CD4-positive, alpha-beta T cell treated with Interleukin-4 for 4 hours (primary cell): ENCODE measurements at regions not wholly inside any gene's neighbourhood (a gene's known extent, or its start where the extent isn't known, plus 50 kb on each side); places are given as distances from the start of the nearest gene placed in this dataset.

Experiments
- DNase-seq: peaks from one replicate; pipeline ENCODE4 v3.0.0-alpha.2; 2020

DNA sequence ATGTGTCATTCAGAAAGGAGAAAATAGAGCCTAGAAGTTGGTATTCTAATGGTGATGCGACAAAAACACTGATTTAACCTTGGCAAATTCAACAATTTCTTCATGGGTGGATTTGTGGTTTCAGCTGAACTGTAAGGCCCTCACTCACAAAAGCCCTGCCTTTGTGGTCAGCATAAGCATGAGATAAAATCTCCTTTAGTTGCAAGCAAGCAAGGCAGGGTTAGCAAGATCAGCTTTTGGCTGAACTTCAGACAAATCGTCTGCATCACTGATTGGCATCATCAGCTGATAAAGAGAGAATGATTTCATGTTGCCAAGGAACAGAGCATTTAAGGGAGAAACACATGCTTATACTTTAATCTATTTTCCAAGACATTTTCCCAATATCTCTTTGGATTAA, 2582.2 kb downstream of the PCDH7 start:
- no peak for DNase-seq

DNA sequence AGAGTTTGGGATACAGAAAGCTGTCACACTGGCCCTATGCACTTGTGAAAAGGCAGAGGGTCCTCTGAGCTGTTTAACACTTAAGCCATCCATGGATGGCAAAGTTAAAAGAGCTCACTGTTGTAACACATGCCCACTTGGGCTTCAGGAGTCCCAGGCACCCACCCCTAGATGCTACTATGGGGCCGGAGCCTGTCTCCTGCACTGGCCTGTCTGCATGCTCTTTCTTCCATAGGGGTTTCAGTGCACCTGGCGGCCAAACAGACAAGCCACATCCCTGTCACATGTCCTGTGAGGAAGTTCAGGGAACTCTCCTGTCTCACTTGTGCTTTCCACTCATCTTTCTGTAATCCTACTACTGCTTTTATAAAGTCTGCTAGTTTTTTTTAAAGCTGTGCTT, 2586.0 kb downstream of the PCDH7 start:
- DNase-seq, result no peak

DNA sequence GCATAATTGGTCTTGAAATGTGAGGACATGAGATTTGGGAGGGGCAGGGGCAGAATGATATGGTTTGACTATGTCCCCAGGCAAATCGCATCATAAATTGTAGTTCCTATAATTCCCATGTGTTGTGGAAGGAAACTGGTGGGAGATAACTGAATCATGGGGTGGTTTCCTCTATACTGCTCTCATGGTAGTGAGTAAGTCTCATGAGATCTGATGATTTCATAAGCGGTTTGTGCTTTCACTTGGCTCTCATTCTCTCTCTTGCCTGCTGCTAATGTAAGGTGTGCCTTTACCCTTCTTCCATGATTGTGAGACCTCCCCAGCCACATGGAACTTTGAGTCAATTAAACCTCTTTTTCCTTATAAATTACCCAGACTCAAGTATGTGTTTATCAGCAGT, 2595.9 kb downstream of the PCDH7 start:
- no peak for DNase-seq

DNA sequence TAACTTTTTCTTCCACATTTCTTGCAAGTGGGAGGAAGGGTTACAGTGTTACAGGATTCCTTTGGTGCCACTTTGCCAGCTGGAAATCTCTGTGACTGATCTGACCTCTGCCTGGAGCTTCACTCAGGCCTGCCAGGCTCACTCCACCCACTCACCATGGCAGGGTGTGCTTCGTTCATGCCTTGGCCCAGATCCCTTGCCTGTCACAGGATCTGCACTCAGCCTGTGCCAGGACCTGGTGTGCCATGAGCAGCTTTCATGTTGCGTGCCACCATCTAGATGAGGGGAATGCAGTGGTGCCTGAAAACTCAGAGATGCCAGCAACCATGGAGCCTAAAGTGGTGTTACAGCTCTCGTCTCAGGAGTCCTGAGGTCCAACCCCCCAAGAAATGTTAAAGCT, 2596.4 kb downstream of the PCDH7 start:
- DNase-seq, result no peak

DNA sequence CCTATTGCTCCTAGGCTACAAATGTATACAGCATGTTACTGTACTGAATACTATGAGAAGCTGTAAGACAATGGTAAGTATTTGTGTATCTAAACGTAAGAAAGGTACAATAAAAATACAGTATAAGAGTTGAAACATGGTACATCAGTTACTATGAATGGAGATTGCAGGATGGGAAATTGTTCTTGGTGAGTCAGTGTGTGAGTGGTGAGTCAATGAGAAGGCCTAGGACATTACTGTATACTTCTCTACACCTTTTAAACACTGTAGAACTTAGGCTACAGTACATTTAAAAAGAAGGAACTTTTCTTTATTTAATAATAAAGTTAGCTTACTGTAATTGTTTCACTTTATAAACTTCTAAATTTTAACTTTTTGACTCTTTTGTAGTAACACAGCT, 2603.2 kb downstream of the PCDH7 start:
- DNase-seq, result no peak

DNA sequence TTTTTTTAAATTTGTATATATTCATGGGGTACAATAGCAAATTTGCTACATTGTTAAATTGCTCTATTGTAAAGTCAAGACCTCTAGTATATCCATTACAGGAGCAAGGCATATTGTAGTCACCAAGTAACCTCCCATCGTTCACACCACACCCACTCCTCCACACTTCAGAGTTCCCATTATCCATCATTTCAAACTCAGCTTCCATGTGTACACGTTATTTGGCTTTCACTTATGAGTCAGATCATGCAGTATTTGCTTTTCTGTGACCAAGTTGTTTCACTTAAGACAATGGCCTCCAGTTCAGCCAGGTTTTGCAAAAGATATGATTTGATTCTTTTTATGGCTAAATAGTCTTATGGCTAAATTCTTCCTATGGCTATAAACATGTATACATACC, 2614.2 kb downstream of the PCDH7 start:
- DNase-seq, result no peak

DNA sequence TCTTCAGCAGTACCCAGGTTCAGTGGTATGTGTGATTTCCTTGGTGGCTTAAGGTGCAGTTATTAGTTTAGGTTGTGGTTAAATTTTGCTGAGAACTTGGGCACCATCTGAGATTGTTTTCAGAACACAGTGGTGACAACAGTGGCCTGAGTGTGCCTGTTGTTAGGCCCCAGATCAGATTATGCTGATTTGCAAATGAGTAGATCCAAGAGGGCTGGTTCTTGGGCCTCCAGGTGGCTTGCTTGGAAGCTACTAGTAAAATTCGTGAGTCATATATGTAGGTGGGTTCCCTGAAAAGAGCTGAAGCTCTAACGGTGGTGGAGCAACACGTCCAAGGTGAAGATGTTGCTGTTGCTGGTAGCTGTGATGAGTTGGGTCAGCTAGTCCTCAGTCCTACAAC, 2619.6 kb downstream of the PCDH7 start:
- no peak for DNase-seq

DNA sequence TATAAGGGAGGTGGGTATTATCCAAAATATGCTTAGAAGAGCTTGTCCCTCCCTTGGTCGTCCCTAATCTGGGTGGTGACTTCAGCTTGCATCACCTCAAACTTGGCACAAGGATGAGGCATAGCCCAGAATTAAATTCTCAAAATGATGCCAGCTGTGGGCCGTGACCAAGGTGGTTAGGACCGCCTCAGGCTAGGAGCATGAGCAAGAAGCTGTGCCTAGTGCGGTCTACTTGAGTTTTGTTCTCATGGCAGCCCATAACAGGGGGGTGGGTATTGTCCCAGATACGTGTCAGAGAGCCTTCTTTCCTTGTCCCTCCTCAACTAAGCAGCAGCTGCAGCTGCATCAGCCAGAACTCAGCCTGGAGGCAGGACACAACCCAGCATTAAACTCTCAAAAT, 2620.0 kb downstream of the PCDH7 start:
- no peak for DNase-seq

DNA sequence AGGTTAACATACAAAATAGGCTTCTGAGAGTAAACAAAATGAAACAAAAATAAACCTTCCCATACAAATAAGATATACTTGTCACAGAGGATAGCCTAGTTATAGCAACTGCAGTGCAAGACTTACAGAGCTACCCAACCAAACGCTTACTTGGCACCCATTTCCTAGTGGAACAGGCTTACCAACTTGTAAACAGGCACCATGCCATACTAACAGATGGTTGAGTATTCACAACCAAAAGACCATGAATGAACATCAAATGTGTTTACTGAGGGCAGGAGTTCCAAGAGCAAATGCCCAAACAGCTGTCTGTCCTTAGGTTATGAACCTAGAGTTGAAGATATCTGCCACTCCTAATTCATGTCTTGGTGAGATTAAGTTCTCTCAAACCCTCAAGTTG, 2629.2 kb downstream of the PCDH7 start:
- no peak for DNase-seq

DNA sequence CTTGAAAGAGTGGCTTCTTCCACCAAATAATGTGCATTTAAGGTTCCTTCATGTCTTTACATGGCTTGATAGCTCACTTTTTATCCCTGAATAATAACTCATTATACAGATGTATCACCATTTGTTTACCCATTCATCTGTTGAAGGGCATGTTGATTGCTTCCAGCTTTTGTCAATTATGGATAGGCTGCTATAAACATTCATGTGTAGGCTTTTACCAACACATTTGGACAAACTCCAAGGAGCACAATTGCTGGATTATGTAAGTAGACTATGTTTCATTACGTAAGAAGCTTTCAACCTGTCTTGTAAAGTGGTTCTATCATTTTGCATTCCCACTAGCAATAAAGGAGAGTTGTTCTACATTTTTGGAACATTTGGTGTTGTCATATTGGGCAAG, 2637.0 kb downstream of the PCDH7 start:
- DNase-seq, result no peak

DNA sequence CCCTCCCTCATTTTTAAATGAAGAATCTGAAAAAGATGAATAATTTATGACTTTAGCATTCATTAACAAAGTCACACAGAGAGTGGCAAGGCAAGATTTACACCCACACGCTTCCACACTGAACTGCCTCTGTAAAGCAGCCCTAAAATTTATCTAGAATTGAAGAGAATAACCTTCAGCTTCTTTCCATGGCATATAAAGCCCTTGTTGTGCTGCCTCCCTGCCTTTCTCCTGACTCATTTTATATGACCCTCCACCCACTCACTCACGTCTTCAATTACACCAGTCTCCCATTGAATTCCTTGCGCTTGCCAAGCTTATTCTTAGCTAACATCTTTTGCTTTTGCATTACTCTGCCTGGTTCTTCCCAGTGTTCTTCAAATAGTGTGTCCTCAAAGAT, 2649.3 kb downstream of the PCDH7 start:
- no peak for DNase-seq

DNA sequence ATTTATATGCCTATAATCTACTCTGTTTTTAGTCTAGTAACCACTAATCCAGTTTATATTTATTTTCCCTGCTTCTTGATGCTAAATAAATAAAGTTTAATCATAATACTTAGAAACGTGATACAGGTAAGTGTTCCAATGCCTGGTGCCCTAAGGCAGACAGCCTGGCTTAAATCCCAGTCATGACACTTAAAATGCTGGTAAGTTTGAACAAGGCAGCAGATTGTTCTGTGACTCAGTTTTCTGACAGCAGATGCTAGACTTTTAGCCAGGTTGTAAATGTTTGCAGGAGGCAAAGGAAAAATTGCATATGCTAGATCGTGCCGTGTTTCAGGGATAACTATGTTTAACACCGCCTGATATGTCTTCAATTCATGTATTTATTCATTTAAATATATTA, 2661.6 kb downstream of the PCDH7 start:
- DNase-seq, result no peak

DNA sequence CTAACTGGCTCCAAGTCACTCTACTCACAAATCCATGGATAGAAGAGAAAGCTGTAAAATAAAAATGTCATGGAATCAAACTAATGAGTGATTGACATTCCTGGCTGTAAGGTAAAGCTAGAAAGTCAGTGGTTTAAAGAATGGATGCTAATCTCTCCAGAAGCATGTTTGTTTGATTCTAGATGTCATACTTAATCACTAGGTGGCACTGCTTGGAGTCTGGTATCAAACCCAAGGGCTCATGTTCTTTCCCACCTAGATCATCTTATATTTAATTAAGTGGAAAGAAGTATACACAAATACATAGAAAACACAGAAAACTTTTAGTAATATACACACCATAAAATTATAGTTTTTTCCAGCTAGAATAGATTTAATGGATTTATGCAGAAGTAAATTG, 2666.6 kb downstream of the PCDH7 start:
- DNase-seq, result no peak

DNA sequence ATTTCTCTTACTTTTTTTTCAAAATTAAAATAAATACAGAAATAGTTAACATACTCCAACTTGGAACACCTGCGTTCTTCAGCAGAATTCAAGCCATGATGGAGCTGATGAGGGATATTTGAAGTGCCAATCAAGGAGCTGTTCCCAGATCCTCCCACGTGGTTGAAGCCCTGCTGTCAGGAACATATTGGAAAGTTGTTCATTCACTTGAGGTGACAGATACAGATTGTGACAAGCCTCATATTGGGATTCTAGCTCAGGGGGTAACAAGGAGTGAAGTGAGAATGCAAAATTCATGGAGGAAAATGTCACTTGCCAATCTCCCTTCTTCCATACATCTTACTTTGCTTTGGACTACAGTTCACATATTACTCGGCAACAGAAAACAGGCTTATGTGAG, 2670.8 kb downstream of the PCDH7 start:
- no peak for DNase-seq

DNA sequence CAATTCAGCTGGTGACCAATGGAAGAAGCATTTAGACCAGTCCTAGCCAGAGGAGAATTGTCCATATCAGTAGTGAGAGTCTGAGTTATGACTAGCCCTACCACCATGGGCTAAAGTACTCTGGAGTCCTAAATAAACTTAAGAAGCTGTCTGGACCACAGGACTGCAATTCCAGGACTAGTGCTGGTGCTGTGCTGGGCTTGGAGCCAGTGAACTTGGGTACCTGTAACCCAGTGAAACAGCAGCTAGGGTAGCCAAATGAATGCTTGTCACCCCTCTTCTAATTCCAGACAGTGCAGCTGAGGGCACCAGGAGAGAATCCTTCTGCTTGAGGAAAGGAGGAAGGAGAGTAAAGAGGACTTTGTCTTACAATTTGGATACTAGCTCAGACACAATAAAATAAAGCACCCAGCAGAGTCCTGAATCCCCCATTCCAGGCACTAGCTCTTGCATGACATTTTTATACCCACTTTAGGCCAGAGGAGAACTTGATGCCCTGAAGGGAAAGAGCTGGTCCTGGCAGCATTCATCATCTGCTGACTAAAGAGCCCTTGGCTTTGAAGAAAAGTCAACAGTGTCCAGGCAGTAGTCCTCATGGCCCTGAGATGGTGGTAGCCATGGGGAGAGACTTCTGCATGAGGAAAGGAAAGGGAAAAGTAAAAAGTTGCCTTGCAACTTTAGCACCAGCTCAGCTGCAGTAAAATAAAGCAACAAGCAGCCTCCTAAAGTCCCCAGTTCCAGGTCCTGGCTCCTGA, 2675.7 kb downstream of the PCDH7 start:
- DNase-seq, result no peak

DNA sequence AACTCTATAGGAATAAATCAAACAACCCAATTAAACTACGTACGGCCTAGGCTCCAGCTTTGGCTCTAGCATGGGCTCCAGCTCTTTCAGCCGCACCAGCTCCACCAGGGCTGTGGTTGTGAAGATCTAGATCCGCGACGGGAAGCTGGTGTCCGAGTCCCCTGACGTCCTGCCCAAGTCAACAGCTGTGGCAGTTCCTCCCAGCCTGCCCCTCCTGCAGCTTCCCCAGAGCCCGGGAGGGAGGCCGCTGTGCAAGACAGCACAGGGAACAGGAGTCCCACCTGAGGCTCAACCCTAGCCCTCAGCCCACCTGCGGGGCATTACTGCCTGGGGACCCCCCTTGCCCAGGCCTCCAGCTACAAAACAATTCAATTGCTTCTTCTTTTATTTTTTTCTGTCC, 2680.3 kb downstream of the PCDH7 start:
- no peak for DNase-seq

DNA sequence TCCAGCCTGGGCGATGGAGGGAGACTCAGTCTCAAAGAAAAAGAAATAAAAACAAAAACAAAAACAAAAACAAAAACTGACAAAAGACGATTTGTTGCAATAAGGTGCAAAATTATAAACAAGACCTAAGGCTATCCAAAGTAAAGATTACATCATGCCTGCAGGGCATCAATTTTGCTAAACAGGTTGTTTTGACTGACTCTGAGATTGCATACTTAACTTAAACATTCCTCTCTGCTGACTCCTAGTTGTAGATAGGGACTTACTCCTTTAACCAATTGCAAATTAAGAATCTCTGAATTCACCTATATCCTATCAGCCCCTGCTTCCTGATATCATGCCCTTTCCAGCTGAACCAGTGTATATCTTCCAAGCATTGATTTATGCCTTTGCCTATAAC, 2687.3 kb downstream of the PCDH7 start:
- DNase-seq, result no peak

DNA sequence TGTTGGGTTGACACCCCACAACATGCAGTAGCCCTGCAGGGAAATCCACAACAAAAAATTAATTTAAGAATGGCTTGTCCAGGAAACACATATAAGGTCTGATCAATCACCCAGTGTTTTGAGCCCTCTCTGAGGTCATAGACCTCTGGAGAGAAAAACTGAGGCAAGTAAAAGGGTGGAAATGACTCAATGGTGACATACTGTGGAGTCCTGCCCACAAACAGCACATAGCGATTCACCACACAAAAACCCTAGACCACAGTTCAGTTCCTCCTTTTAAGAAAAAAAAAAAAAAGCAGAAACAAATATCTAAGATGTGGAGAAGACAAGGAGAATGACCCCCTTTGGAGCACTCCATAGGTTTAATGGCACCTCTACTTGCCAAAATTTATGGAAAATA, 2691.0 kb downstream of the PCDH7 start:
- no peak for DNase-seq

DNA sequence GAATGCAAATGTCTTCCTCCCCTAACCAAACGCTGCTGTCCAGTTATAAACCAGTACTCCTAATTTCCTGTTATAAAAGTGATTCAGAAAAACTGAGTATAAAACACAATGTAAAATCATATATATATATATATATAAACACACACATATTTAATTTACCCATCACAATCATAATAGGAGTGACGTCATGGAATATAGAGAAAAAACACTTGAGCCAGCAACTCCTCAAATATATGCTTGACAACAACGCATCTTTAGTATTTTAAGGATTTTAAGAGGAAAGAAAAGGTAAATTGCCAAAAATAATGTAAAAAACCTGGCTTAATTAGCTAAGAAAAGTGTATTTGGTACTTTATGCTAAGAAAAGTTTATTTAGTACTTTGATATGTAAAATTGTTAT, 2701.7 kb downstream of the PCDH7 start:
- DNase-seq, result no peak

DNA sequence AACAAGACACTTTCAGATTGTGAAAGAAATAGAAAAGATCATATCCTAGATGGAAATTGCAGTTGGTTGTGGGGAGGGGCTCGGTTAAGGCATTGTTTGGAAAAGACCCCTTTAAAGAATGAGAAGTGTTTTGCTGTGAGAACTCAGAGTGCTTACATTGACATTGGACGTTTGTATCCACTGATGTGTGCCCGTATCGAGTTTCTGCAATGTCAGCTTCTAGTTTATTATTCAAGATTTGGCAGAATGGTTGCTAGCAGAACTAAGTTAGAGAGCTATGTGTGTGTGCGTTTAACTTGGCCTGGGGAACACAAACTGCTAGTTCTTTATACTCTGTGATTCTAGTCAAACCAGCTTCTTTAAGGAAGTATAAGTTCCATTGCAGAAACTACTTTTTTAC, 2702.5 kb downstream of the PCDH7 start:
- no peak for DNase-seq

DNA sequence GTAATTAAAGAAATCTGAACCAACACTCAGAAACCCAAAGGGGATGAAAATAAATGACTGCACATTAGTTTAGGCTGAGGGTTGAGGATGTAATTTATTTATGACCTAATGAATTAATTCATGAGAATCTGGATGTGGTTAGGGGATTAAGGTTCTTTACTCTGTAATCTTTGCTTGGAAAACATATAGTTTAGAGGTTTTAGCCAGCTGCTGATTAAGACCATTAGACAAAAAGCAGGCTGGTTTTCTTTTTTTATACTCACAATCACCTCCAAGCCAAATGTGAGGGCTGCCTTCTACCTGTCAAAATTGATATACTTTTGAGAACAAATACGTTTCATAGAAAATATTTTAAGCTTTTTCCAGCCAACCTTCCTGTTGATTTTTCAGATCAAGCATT, 2705.8 kb downstream of the PCDH7 start:
- DNase-seq, result no peak

DNA sequence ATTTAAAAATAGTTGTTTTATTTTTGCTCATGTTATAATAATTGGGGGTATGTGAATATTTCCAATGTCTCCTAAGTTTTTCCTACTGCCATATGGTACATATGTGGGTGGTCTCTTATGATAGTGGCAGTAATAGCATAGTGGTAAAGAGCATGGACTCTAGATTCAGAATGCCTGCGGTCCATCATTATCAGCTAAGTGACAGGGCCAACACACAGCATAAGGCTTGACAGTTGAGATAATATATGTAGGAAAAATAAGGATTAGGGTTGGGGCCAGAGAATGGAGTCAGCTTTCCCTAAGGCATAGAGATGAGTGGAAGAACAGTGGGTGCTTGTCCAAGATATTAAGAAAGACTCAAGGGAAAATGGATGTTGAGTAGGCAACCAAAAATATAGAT, 2707.5 kb downstream of the PCDH7 start:
- DNase-seq, result no peak

DNA sequence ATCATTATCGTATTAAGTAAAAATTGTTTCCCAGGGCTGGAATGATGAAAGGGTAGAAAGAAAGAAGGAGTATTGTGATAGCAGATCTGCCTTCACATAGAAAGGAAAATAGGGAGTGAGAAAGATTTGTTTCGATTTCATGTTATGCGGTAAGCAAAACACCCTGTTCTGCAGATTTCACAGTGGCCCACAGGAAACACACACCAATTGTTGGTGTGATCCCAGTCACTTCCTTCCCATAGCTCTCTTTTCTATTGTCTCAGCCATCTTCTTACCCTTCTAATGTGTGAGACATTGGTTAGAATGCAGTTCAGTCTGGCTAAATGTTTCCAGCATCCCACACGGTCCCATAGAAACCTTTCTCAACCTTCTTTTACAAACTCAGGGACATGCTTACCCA, 2709.8 kb downstream of the PCDH7 start:
- DNase-seq, result no peak

DNA sequence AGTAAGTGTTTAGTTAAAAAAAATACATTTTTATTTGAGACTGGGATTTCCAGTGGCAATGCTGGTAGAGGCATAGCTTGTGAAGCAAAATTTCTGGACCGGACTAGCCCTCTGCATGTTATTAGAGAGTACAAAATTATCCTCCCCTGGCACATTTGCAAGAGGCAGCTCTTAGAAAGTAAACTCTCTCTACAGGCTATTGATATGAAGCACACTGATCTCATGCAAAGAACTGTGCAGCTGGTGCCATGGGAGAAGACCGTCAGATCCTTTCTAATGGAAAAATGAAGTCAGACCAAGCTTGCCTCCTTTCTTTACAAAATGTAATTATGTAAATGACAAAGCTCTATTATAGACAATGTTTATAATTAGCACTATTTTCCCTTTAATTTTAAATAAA, 2717.2 kb downstream of the PCDH7 start:
- no peak for DNase-seq

DNA sequence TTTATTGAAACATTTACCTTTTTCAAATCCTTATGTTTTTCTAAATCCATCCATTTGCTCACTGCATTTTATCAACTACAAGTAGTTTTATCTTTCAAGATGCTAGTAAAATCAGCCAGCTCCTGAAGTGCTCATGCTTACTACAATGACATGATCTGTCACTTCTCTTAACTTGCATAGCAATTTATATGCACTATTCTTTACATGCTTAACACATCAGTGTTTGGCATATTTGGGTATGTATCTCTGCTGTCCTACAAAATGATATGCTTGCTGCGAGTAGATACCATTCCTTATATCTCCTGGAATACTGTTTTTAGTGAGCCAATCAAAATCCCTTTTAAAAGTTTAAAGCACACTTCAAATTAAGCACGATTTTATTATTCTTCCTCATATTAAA, 2726.8 kb downstream of the PCDH7 start:
- no peak for DNase-seq

DNA sequence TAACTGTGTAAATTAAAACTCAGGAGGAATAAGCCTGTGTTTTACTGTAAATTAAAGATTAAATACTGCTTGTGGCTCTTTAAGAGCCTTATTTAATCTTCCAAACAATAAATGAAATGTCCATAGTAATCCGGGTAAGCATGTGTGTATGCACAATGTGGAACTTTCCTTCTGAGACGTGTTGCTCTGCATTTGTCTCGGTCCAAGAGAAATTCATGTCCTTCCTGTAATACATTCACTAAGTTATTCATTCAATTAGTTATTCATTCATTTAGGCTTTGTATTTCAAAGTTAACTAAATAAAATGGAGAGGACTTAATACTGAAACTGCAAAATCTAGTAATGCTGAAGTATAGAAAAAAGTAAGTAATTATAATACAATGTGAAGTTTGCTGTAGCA, 2728.8 kb downstream of the PCDH7 start:
- no peak for DNase-seq
